ENCODE measurements at regions not wholly inside any gene's neighbourhood (a gene's known extent, or its start where the extent isn't known, plus 50 kb on each side); places are given as distances from the start of the nearest gene placed in this dataset.

- TF ChIP-seq CTCF (IDR thresholded peaks at IDR 0.05) (no peak), EP300 (IDR thresholded peaks at IDR 0.05) (no peak), POLR2A (IDR thresholded peaks at IDR 0.05; ENCODE audit: low read depth) (no peak)
Measured at GRCh38 chr3:178388473-178388872, 147.8 kb upstream of the KCNMB2 start.
